ENCODE measurements at regions not wholly inside any gene's neighbourhood (a gene's known extent, or its start where the extent isn't known, plus 50 kb on each side); places are given as distances from the start of the nearest gene placed in this dataset.
A peak's percentile ranks its signal among the peaks of the same experiment; 100 is the strongest.

GRCh38 chr5:51960617-51961121 lies 577.4 kb downstream of the ISL1 start:
- TF ChIP-seq EP300 (IDR thresholded peaks at IDR 0.05; ENCODE audit: low read depth): no peak
- peak; percentile 10 to 55 (median 38) for TF ChIP-seq CTCF (IDR thresholded peaks at IDR 0.05)
- TF ChIP-seq POLR2AphosphoS5 (IDR thresholded peaks at IDR 0.05): no peak
- no peak for TF ChIP-seq POLR2A (IDR thresholded peaks at IDR 0.05)
